Hematopoietic multipotent progenitor cell (in vitro differentiated cells): ENCODE measurements at regions not wholly inside any gene's neighbourhood (a gene's known extent, or its start where the extent isn't known, plus 50 kb on each side); places are given as distances from the start of the nearest gene placed in this dataset.
"Not testable (repeated sequence)": the region's sequence is repeated elsewhere in the genome, so short reads cannot be mapped to it uniquely, and the experiment has no call there.

Source experiments
- DNase-seq, 3 donors: peaks; one replicate each; pipeline ENCODE4 v3.0.0-alpha.2; 2011 to 2015; ENCODE audit warnings: low read depth in 2 of 3, low spot score in 2 of 3

DNA sequence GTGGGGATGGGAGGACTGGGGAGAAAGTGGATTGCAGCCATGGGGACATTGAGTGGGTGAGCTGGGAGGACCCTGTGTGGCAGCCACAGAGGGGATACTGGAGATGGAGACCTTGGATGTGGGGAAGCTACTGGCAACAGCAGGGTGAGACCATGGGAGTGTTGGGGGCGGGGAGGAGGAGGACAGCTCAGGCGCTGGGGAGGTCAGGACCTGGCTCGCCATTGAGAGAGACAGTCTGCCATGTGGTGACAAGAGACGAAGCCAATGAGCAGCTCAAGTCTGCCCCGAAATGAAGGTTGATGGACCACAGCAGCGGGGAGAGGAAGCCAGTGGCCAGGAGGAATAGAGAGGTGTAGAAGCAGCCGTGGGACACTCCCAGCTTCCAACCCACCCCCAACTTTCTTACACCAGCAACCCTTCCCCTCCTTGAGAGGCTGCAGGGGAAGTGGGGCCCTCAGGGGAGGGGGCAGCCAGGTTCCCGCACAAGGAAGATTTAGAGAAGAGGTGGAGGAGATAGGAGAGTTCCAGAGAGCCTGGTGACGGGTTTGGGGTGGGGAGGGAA is 118.1 kb downstream of the ASB7 start:
- DNase-seq = no peak

GRCh38 chr15:100721758-100722550 is 119.6 kb downstream of the ASB7 start:
- peak in 2 of 3 donors; percentile 3 to 16 for DNase-seq

DNA sequence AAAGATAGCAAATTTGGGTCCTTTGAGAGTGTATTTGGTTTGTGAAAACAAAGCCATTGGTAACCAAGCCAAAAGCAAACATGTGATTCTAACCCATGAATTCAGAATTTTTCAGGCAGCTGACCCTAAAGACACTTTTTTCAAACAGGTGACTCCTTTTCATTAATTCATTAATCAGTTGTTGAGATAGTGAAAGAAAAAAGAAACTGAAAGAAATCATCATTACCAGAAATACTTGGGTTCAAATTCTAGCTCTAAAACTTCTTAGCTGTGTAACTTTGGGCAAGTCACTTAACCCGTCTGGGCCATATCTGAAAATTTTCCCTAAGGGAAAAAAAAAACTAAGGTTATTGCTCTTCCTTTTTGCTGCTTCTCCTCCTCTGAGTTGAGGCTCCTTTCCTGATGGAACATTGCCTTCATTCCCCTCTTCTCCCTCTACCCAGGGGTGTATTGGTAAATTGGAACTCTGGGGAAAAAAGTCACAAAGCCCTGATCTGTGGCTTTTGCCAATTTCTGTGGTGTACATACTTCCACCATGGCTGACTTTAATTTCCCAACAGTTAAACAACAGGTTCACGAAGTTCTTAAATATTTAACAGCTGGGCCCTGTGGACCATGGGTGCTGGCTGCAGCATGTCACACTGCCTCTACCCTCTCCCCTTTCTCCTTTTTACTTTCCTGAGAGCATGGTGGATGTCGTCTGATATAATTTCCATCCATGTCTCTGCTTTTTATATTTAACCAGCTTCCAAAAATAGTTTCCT is 120.3 kb downstream of the ASB7 start:
- DNase-seq = no peak

- no peak for DNase-seq
Observed at GRCh38 chr15:100723315-100723801, 121.0 kb downstream of the ASB7 start.

DNA sequence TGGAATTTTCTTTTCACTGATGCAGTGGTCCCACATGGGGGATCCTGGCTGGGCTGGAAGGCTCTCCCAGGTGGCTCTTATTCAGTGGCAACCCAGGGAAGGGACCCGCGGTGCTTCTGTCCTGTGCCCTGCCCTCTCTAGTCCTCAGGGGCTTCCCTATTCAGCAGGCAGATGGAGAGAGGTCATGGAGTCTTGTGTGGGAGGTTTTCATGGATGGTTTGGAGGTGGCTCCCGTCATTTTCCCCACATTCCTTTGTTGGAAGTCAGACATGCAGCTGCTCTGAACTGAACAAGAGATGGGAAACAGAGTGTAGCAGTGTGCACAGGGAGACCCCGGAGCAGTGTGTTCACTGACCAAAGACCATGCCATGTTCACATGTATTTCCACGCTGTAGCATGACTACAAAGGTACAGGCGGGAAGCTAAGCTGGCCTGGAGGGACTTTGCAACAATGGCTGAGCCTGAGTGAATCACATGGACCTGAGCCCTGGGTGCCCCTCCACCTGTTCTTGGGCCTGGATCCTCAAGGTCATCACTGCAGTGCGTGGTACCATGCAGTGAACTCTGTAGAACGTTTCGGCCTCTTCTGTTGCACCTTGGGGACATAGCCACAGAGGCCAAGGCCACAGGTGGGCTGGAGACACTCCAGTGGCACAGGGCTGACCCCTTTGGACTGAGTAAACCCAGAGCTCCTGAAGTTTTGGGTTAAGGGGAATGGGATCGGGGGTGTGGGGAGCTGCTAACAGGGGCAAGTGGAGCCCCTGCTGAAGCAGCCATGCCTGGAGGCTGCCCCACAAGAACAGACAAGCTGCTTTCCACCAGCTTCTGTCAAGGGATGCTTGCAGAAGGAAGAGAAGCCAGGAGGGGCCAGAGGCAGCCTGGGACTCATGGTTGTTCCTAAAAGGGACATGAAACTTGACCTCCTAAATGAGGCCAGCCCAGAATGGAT is 123.0 kb downstream of the ASB7 start:
- no peak for DNase-seq

DNA sequence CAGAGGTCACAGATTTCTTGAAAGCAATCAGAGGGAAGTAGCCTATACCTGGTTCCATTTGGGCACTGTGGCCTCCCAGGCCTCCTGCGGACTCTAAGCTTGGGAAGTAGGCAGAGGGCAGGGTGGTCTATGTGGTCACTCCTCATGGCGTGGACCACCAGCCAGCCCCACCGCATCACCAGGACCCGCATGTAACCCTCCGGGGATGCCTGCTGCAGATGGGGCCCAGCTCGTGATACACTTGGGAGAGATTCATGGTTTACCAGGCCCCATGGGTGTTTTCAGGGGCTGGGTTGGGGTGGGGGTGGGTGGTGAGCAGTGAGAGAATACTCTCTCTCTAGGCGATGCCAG is 123.7 kb downstream of the ASB7 start:
- DNase-seq = no peak

- DNase-seq = no peak
Observed at GRCh38 chr15:100726421-100727190, 124.2 kb downstream of the ASB7 start.

DNA sequence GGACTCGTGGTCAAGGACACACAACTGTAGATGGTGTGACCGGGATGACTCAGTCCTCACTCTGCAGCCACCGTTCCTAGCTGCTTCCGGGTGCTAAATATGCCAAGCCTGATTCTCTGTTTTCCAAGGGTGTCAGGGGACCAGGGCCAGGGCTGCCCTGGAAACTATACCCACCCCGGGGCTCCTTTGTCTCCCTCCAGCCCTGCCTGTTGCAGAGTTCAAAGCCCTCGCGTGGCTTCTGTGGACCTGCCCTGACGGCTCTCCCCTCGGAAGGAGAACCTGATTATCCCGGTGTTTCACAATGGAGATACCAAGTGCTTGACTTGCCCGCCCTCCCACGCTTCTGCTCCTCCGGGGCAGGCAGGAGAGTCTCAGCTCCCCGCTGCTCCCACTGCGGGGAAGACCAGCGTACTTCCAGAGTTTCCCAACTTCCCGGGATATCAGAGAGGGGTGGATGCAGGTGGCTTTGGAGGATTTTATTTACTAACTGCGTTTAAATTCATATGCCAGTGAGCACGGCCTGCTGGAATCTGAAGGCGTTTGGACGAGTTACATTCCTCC is 125.0 kb downstream of the ASB7 start:
- no peak for DNase-seq

GRCh38 chr15:100728371-100729201 is 126.2 kb downstream of the ASB7 start:
- no peak for DNase-seq

GRCh38 chr15:100729461-100729860 is 127.1 kb downstream of the ASB7 start:
- DNase-seq = no peak

DNA sequence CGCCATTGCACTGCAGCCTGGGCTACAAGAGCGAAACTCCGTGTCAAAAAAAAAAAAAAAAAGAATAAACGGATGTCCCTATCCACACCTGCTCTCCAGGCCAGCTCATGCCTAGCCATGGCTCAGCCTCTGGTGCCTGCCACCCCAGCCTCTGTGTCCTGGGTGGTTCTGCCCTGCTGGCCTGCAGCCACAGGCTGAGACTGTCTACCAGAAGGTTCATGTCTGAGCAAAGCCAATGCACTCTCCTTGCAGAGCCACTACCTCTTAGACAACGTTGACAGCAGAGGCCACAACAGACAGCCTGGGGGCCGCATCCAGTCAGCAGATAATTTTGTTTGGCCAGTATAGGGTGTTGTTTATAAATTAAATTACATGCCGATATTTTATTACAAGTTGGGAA is 127.7 kb downstream of the ASB7 start:
- no peak for DNase-seq

GRCh38 chr15:100730655-100731266 is 128.4 kb downstream of the ASB7 start:
- no peak for DNase-seq

DNA sequence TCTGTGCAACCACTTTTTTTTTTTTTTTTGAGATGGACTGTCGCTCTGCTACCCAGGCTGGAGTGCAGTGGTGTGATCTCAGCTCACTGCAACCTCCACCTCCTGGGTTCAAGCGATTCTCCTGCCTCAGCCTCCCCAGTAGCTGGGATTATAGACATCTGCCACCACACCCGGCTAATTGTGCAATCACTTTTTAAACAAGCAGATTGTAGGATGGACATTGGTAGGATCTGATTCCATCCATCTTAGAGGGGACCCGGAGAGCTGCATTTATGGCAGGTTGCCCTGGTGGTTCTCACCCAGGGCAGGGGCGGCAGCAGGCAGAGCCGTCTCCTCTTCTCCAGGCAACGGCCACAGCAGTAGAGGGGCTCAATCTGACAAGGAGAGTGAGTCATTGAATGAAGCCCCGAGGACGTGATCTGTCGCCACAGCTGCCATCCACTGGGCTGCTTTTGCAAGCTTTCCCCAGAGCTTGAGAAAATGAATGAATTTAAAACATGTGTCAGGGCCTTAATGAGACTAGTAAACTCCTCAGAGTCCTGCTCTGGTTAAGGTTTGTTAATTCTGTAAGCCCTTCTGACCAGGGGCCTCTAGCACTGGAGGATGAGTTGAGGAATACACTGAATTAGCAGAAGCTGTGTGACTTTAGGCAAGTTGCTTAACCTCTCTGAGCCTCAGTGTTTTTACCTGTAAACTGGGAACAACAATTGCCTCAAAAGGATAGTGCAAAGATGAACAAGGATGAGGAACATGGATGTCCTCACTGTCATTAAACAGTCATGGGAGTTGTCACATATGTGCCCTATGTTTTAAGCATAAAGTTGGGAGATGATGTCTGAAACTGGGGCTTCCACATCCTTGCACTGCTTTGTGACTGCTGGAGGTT is 129.1 kb downstream of the ASB7 start:
- DNase-seq = no peak

DNA sequence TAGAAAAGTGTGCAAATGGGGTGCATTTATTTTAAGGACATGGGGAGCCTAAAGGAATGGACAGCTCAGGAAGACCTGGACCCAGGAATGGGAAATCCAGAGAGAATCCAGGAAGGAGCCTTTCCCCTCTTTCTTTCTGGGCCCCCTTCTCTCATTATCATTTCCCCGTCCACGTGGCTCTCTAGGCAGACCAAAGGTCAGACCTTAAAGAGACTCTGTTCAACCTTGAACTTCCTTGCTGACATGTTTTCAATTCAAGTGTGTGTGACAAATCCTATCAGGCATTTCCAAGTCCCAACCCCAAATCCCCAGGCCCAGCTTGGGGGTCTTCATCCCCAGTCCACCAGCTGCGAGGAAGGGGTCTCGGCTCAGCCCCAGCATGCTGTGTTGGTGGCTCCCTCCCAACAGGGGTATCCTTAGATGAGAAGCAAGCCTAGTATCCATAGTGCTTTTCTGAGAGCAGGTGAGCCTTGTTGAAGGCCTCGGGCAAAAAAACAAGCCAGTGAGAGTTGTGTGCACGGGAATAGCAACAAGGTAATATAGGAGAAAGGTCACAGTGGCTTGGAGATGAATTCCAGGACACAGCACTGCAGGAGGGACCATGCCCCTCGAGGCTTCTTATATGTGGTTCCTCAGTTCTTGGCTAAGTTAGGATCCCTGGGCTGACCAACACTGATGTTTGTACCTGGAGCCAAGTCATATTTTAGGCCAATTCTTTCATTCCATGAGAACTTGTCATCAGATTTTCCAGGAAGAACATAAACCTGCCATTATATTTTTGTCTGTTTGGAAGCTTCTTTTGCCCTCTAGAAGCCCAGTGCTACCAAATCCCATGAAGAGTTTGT is 130.0 kb downstream of the ASB7 start:
- no peak for DNase-seq

DNA sequence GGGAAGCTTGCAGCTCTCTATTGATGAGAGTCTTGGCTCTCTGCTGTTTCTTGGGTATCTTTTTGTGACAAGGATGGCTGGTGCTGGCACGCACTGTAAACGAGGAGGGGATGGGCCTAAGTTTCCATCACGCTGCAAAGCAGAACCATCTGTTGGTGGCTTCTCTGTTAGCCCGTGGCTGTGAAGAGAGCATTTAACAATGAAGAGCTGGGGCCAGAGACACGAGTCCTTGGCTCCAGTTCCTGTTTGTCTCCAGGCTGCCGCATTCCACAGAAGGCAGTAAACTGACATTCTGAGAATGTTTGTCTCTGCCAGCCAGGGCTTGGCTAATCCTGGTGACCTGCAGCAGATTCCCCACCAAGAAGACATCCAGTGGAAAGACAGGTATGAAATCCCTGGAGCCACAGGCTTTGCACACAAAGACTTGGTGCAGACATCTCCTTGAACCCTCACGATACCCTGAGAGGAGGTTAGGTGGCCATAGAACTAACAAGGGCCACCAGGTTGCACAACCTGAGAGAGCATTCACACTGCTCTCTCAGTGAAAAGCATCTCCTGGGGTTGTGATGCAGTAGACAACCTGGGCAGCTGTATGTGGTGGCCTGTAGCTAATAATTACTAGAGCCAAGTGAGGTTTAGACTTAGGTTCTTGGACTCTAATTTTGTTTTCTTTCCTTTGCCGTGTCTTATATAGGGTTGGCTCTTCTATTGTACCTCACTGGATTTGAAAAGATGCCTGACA is 130.9 kb downstream of the ASB7 start:
- DNase-seq = no peak

DNA sequence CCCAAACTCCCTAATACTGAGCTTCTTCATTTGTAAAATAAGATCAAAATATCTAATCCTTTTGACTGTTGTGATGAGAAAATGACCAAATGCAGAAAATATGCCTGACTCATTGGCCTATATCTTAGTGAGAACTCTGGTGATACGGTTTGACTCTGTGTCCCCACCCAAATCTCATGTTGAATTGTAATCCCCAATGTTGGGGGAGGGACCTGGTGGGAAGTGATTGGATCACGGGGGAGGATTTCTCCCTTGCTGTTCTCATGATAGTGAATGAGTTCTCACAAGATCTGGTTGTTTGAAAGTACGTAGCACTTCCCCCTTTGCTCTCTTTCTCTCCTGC is 131.4 kb downstream of the ASB7 start:
- DNase-seq = not testable (repeated sequence)
